Heart left ventricle (tissue), 16 donors: ENCODE measurements at regions not wholly inside any gene's neighbourhood (a gene's known extent, or its start where the extent isn't known, plus 50 kb on each side); places are given as distances from the start of the nearest gene placed in this dataset.

Experiments
- ATAC-seq, 4 donors: fragments of 200-7000 bp; cut with Tn5 transposase; one replicate each; pipeline ENCODE4 v1.9.1; 2020 to 2022; ENCODE audit warnings: moderate library complexity in 4 of 4, mild to moderate bottlenecking in 3 of 4, moderate number of reproducible peaks in 1 of 4
- DNase-seq, 5 donors: peaks; one replicate each; pipeline ENCODE4 v3.0.0-alpha.2; 2020
- H3K27ac ChIP-seq, 12 donors: fragments of 200-600 bp; sonication (generic) in 4 of 12; one replicate each; pipeline versions ENCODE4 v1.5.0 to v1.8.0; 2016 to 2022; ENCODE audit warnings: mild to moderate bottlenecking in 2 of 12
- H3K27me3 ChIP-seq, 9 donors: fragments of 200-600 bp; sonication (generic) in 2 of 9; one replicate each; pipeline versions ENCODE4 v1.5.1 to v1.8.0; 2016 to 2022; ENCODE audit warnings: mild to moderate bottlenecking in 3 of 9
- H3K36me3 ChIP-seq, 9 donors: fragments of 200-600 bp; sonication (generic) in 2 of 9; one replicate each; pipeline versions ENCODE4 v1.5.0 to v1.8.0; 2018 to 2022; ENCODE audit warnings: mild to moderate bottlenecking in 2 of 9
- H3K4me1 ChIP-seq, 12 donors: fragments of 200-600 bp; sonication (generic) in 4 of 12; one replicate each; pipeline versions ENCODE4 v1.5.0 to v1.8.0; 2016 to 2022; ENCODE audit warnings: mild to moderate bottlenecking in 3 of 12
- H3K4me3 ChIP-seq, 12 donors: fragments of 200-600 bp; sonication (generic) in 4 of 12; one replicate each; pipeline versions ENCODE4 v1.5.0 to v1.8.0; 2017 to 2022; ENCODE audit warnings: mild to moderate bottlenecking in 9 of 12, moderate library complexity in 4 of 12
- H3K9me3 ChIP-seq, 12 donors: fragments of 200-600 bp; sonication (generic) in 4 of 12; one replicate each; pipeline versions ENCODE4 v1.5.0 to v1.8.0; 2016 to 2022; ENCODE audit warnings: mild to moderate bottlenecking in 1 of 12
- POLR2A ChIP-seq, 2 donors: fragments of 450-650 bp; IDR thresholded peaks; one replicate each; pipeline ENCODE4 v1.6.1; 2017; ENCODE audit warnings: antibody characterized with exemption in 2 of 2, mild to moderate bottlenecking in 2 of 2, moderate library complexity in 2 of 2
- WGBS, 4 donors: extraction: QIAGEN DNeasy Blood & Tissue Kit in 2 of 4; methylation state at CpG; one replicate each; pipeline versions ENCODE4 v1.1.5 to v1.1.7; 2013 to 2018; 5-methylcytosine and 5-hydroxymethylcytosine counted together
- intact Hi-C, 10 donors: fragments of 100-400 bp; cut with DNase I; formaldehyde crosslinking; loops; one replicate each; pipeline versions ENCODE4 v1.11.1 to v1.14.2; 2022
- TF ChIP-seq, protein P1 (sequence below), 12 donors: fragments of 200-600 bp; sonication (generic) in 4 of 12; IDR thresholded peaks; one replicate each; pipeline versions ENCODE4 v1.5.0 to v1.8.0; 2018 to 2022; ENCODE audit warnings: antibody characterized with exemption in 12 of 12, mild to moderate bottlenecking in 5 of 12
- donor health status: ischemic (EF 13 %, LVEDD 7.1; RV severe dilation, severe dysfunction).
- donor health status: healthy with polysubstance abuse.
- donor health status: DM: no; HTN: yes; CAD: no.
- donor health status: DM: no; HTN: no; CAD: no.
- donor health status: ischemic (EF 25% LVEDD 6.9; RV normal size, moderate dysfunction).
- donor health status: ischemic (EF 25% LVEDD 5.7; RV mildly dilated, moderate dysfunction).
- donor health status: healthy.
- donor health status: DM: yes; HTN: yes; CAD: no.
- donor health status: ischemic (EF 35%, LVEDD 5.7; RV mildly dilated, moderate dysfunction).
- donor health status: nonischemic (EF 11% LVEDD 7.7; RV severe dilation, severe dysfunction).
- donor health status: DM: yes; HTN: yes; CAD: no.
- donor health status: PGD.
- donor health status: ischemic (EF 29% LVEDD 5.4; RV normal size, mild dysfunction).
- donor health status: nonischemic (EF 23%, LVEDD 6.1; RV moderate dilation, normal function).

- no peak for DNase-seq
These were observed 206.3 kb upstream of the NOL4 start for GRCh38 chr18:34431042-34431441.

GRCh38 chr18:34444622-34445021 is 219.9 kb upstream of the NOL4 start:
- H3K4me1 ChIP-seq, result no peaks in the 10 kb centered on the region
- no peak overlapping the region for H3K27ac ChIP-seq
- H3K4me3 ChIP-seq, result no peak overlapping the region
- ATAC-seq (no peak), DNase-seq (no peak)
- WGBS, 4 donors, result 70 to 81% (median 77%) methylated on average over 2 of the region's 2 CpGs
- TF ChIP-seq POLR2A (IDR thresholded peaks at IDR 0.05), result no peak
- TF ChIP-seq, protein P1, sequence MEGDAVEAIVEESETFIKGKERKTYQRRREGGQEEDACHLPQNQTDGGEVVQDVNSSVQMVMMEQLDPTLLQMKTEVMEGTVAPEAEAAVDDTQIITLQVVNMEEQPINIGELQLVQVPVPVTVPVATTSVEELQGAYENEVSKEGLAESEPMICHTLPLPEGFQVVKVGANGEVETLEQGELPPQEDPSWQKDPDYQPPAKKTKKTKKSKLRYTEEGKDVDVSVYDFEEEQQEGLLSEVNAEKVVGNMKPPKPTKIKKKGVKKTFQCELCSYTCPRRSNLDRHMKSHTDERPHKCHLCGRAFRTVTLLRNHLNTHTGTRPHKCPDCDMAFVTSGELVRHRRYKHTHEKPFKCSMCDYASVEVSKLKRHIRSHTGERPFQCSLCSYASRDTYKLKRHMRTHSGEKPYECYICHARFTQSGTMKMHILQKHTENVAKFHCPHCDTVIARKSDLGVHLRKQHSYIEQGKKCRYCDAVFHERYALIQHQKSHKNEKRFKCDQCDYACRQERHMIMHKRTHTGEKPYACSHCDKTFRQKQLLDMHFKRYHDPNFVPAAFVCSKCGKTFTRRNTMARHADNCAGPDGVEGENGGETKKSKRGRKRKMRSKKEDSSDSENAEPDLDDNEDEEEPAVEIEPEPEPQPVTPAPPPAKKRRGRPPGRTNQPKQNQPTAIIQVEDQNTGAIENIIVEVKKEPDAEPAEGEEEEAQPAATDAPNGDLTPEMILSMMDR (IDR thresholded peaks at IDR 0.05), result no peak
- no peaks in the 10 kb centered on the region for H3K36me3 ChIP-seq
- intact Hi-C loops, result no loop called here
- peaks cover 0 to 25% (median 0%) of the 10 kb centered on the region in 12 donors for H3K9me3 ChIP-seq
- H3K27me3 ChIP-seq, result no peaks in the 10 kb centered on the region

More at GRCh38 chr18:34431042-34431441, 206.3 kb upstream of the NOL4 start:
- Histone ChIP-seq H3K4me3 (no peak overlapping the region), H3K9me3 (peaks cover 0 to 14% (median 0%) of the 10 kb centered on the region in 12 donors), H3K27ac (no peak overlapping the region), H3K4me1 (no peaks in the 10 kb centered on the region), H3K36me3 (no peaks in the 10 kb centered on the region), H3K27me3 (no peaks in the 10 kb centered on the region)
- TF ChIP-seq, protein P1 (IDR thresholded peaks at IDR 0.05), result no peak
- no peak for TF ChIP-seq POLR2A (IDR thresholded peaks at IDR 0.05)
- WGBS, 4 donors, result 72 to 81% (median 77%) methylated on average over 4 of the region's 4 CpGs
- ATAC-seq, result no peak
- intact Hi-C loops, result no loop called here

GRCh38 chr18:34448662-34449061 is 223.9 kb upstream of the NOL4 start:
- H3K9me3 ChIP-seq, result peaks cover 0 to 17% (median 0%) of the 10 kb centered on the region in 12 donors
- H3K4me1 ChIP-seq, result no peaks in the 10 kb centered on the region
- no peak overlapping the region for H3K27ac ChIP-seq
- ATAC-seq, result no peak
- no peak for TF ChIP-seq POLR2A (IDR thresholded peaks at IDR 0.05)
- TF ChIP-seq, protein P1 (IDR thresholded peaks at IDR 0.05), result no peak
- no peaks in the 10 kb centered on the region for H3K36me3 ChIP-seq
- intact Hi-C loops, result no loop called here
- H3K4me3 ChIP-seq, result no peak overlapping the region
- DNase-seq, result no peak
- no peaks in the 10 kb centered on the region for H3K27me3 ChIP-seq

DNA sequence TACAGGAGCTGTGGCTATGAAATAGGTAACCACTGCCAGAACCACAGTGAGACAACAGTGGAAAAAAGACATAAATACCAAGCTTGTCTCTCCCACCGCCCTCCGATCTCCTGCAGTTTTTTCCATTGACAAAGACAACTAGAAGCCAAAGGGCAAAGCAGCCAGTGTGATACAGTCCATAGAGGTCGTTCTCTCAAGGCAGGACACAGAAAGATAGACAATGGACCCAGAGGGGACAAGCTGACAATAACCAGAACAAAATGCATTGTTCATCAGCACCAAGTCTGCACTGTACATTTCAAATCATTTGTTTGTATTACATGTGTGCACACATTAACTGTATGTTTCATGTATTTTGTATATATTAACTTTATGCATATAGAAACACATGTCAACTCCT is 233.0 kb upstream of the NOL4 start:
- no peaks in the 10 kb centered on the region for H3K27me3 ChIP-seq
- no peak overlapping the region for H3K4me3 ChIP-seq
- peak overlapping the region in 1 of 12 donors; percentile 40 for H3K27ac ChIP-seq
- TF ChIP-seq, protein P1 (IDR thresholded peaks at IDR 0.05), result no peak
- no peak for TF ChIP-seq POLR2A (IDR thresholded peaks at IDR 0.05)
- peak in 3 of 4 donors; percentile 51 to 69 (median 59) for ATAC-seq
- H3K36me3 ChIP-seq, result no peaks in the 10 kb centered on the region
- no peaks in the 10 kb centered on the region for H3K9me3 ChIP-seq
- WGBS, 4 donors, result 59 to 67% (median 65%) methylated on average over 3 of the region's 3 CpGs
- peaks cover 0 to 5% (median 0%) of the 10 kb centered on the region in 12 donors for H3K4me1 ChIP-seq
- intact Hi-C loops, result loop anchor here in 1 of 10 donors (10.0 kb wide), 1 partner anchor 103 kb away; no protein-coding TSS in a partner anchor
- DNase-seq, result no peak
